ENCODE measurements at regions not wholly inside any gene's neighbourhood (a gene's known extent, or its start where the extent isn't known, plus 50 kb on each side); places are given as distances from the start of the nearest gene placed in this dataset.

DNA sequence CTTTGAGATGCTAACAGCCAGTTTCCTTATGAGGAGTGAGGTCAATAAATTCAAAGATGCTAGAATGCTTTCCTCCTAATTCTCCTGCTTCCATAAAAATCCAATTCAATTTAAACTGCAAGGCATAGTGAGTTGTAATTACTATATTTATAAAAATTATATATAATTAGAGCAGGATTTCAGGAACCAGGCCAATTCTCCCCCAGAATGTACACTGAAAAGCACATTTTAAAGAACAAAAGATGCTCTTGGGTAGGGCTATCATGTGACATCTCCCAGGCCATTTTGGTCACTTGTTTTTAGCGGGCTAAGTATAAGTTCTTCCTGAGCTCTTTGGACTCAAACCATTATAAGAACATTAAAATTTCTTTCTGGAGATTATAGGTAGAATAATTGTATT is 195.7 kb upstream of the KCNG1 start:
- H3K9me3 ChIP-seq, result peaks cover 0 to 12% (median 0%) of the 10 kb centered on the region in 11 donors
- no peak for ATAC-seq
- intact Hi-C loops (cut with DNase I), result no loop called here
- peaks cover 0 to 92% (median 73%) of the 10 kb centered on the region in 7 donors for H3K27me3 ChIP-seq
- WGBS, 2 donors, result 79 to 87% methylated on average over 1 of the region's 1 CpG
- TF ChIP-seq, protein P1, sequence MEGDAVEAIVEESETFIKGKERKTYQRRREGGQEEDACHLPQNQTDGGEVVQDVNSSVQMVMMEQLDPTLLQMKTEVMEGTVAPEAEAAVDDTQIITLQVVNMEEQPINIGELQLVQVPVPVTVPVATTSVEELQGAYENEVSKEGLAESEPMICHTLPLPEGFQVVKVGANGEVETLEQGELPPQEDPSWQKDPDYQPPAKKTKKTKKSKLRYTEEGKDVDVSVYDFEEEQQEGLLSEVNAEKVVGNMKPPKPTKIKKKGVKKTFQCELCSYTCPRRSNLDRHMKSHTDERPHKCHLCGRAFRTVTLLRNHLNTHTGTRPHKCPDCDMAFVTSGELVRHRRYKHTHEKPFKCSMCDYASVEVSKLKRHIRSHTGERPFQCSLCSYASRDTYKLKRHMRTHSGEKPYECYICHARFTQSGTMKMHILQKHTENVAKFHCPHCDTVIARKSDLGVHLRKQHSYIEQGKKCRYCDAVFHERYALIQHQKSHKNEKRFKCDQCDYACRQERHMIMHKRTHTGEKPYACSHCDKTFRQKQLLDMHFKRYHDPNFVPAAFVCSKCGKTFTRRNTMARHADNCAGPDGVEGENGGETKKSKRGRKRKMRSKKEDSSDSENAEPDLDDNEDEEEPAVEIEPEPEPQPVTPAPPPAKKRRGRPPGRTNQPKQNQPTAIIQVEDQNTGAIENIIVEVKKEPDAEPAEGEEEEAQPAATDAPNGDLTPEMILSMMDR (IDR thresholded peaks at IDR 0.05), result no peak
- H3K36me3 ChIP-seq, result no peaks in the 10 kb centered on the region
- no peak overlapping the region for H3K4me3 ChIP-seq
- no peak for DNase-seq
- H3K27ac ChIP-seq, result no peak overlapping the region
- H3K4me1 ChIP-seq, result peaks cover 0 to 3% (median 0%) of the 10 kb centered on the region in 9 donors

DNA sequence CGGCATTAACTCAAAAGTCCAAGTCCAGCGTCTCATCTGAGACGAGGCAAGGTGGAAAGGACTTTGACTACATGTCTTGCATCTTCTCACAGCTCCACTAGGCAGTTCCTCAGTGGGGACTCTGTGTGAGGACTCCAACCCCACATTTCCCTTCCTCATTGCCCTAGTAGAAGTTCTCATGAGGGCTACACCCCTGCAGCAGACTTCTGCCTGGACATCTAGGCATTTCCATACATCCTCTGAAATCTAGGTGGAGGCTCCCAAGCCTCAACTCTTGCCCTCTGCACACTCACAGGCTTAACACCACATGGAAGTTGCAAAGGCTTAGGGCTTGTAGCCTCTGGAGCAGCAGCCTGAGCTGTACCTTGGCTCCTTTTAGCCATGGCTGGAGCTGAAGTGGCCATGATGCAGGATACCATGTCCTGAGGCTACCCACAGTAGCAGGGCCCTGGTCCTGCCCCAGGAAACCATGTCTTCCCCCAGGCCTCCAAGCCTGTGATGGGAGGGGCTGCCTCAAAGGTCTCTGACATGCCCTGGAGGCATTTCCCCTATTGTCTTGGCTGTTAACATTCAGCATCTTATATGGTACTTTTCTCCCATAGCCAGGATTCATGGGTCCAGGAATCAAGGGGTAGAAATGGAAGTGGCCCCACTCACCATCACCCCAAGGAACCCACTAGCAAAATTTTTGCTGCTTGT is 194.6 kb upstream of the KCNG1 start:
- WGBS, 2 donors, result 95 to 98% methylated on average over 3 of the region's 3 CpGs
- H3K9me3 ChIP-seq, result peaks cover 0 to 12% (median 0%) of the 10 kb centered on the region in 11 donors
- peaks cover 0 to 92% (median 70%) of the 10 kb centered on the region in 7 donors for H3K27me3 ChIP-seq
- ATAC-seq (no peak), DNase-seq (no peak)
- intact Hi-C loops (cut with DNase I), result no loop called here
- H3K27ac ChIP-seq, result no peak overlapping the region
- no peaks in the 10 kb centered on the region for H3K36me3 ChIP-seq
- H3K4me3 ChIP-seq, result no peak overlapping the region
- H3K4me1 ChIP-seq, result peaks cover 0 to 3% (median 0%) of the 10 kb centered on the region in 9 donors
- TF ChIP-seq, protein P1 (IDR thresholded peaks at IDR 0.05), result no peak

DNA sequence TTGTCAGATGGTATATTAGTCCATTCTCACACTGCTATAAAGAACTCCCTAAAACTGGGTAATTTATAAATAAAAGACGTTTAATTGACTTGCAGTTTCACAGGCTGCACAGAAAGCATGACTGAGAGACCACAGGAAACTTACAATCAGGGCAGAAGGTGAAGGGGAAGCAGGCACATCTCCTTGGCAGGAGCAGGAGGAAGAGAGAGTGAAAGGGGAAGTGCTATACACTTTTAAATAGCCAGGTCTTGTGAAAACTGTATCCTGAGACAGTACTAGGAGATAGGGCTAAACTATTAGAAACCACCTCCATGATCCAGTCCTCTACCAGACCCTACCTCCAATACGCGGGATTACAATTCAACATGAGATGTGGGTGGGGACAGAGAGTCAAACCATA is 193.9 kb upstream of the KCNG1 start:
- ATAC-seq (no peak), DNase-seq (no peak)
- Histone ChIP-seq H3K27me3 (peaks cover 0 to 92% (median 68%) of the 10 kb centered on the region in 7 donors), H3K4me3 (no peak overlapping the region), H3K9me3 (peaks cover 0 to 12% (median 0%) of the 10 kb centered on the region in 11 donors), H3K4me1 (no peaks in the 10 kb centered on the region), H3K27ac (no peak overlapping the region), H3K36me3 (no peaks in the 10 kb centered on the region)
- TF ChIP-seq, protein P1 (IDR thresholded peaks at IDR 0.05), result no peak
- intact Hi-C loops (cut with DNase I), result no loop called here
- 73 to 74% methylated on average over 3 of the region's 3 CpGs for WGBS, 2 donors

DNA sequence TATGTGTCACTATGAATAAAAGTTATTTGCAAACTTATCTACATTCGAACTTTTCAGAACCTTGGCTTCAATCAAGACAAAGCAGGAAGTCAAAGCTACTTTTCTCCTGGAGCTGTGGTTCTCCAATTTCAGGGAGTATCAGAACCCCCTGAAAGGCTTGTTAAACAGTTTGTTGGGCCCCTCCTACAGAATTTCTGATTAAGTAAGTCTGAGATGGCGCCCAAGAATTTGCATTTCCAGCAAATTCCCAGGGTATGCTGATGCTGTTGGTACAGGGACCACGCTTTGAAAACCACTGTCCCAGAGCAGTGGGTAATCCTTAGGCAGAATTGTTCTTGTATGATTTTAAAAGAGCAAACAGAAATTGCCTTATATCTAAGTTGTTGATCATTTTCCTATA is 189.9 kb upstream of the KCNG1 start:
- Histone ChIP-seq H3K27me3 (peaks cover 0 to 93% (median 65%) of the 10 kb centered on the region in 7 donors), H3K9me3 (peaks cover 0 to 12% (median 0%) of the 10 kb centered on the region in 11 donors), H3K4me3 (no peak overlapping the region), H3K27ac (no peak overlapping the region), H3K36me3 (no peaks in the 10 kb centered on the region), H3K4me1 (no peaks in the 10 kb centered on the region)
- intact Hi-C loops (cut with DNase I), result no loop called here
- DNase-seq, result no peak
- TF ChIP-seq, protein P1 (IDR thresholded peaks at IDR 0.05), result no peak
- no peak for ATAC-seq
- WGBS, 2 donors, result 57 to 58% methylated on average over 3 of the region's 3 CpGs

All from heart right ventricle (tissue), 16 donors.